ENCODE measurements at regions not wholly inside any gene's neighbourhood (a gene's known extent, or its start where the extent isn't known, plus 50 kb on each side); places are given as distances from the start of the nearest gene placed in this dataset.

- no peak for DNase-seq (ENCODE audit: low read depth)
These were observed 411.3 kb downstream of the SPRY1 start for GRCh38 chr4:123807866-123808265.

- no peak for DNase-seq (ENCODE audit: low read depth)
These were observed 413.3 kb downstream of the SPRY1 start for GRCh38 chr4:123809864-123810263.

GRCh38 chr4:123812066-123812390, 415.4 kb downstream of the SPRY1 start:
- no peak for DNase-seq (ENCODE audit: low read depth)

GRCh38 chr4:123813901-123814300, 417.3 kb downstream of the SPRY1 start:
- DNase-seq (ENCODE audit: low read depth): no peak

GRCh38 chr4:123816462-123816861, 419.9 kb downstream of the SPRY1 start:
- DNase-seq (ENCODE audit: low read depth): no peak

- no peak for DNase-seq (ENCODE audit: low read depth)
These were observed 420.6 kb downstream of the SPRY1 start for GRCh38 chr4:123817025-123817688.

GRCh38 chr4:123819362-123820035, 422.9 kb downstream of the SPRY1 start:
- DNase-seq (ENCODE audit: low read depth): no peak

GRCh38 chr4:123821861-123822260, 425.3 kb downstream of the SPRY1 start:
- no peak for DNase-seq (ENCODE audit: low read depth)

- DNase-seq (ENCODE audit: low read depth): no peak
These were observed 425.8 kb downstream of the SPRY1 start for GRCh38 chr4:123822353-123822752.

- DNase-seq (ENCODE audit: low read depth): no peak
These were observed 426.6 kb downstream of the SPRY1 start for GRCh38 chr4:123823244-123823643.

GRCh38 chr4:123824524-123824923, 427.9 kb downstream of the SPRY1 start:
- no peak for DNase-seq (ENCODE audit: low read depth)

- no peak for DNase-seq (ENCODE audit: low read depth)
These were observed 429.1 kb downstream of the SPRY1 start for GRCh38 chr4:123825596-123826291.

- no peak for DNase-seq (ENCODE audit: low read depth)
These were observed 430.3 kb downstream of the SPRY1 start for GRCh38 chr4:123826896-123827295.

- DNase-seq (ENCODE audit: low read depth): no peak
These were observed 430.9 kb downstream of the SPRY1 start for GRCh38 chr4:123827511-123827910.

GRCh38 chr4:123830930-123831329, 434.3 kb downstream of the SPRY1 start:
- DNase-seq (ENCODE audit: low read depth): no peak

GRCh38 chr4:123832173-123833026, 435.8 kb downstream of the SPRY1 start:
- peak; percentile 92 for DNase-seq (ENCODE audit: low read depth)

- no peak for DNase-seq (ENCODE audit: low read depth)
These were observed 436.6 kb downstream of the SPRY1 start for GRCh38 chr4:123833171-123833643.

- DNase-seq (ENCODE audit: low read depth): no peak
These were observed 439.4 kb downstream of the SPRY1 start for GRCh38 chr4:123835831-123836590.

- no peak for DNase-seq (ENCODE audit: low read depth)
These were observed 440.4 kb downstream of the SPRY1 start for GRCh38 chr4:123836851-123837595.

- no peak for DNase-seq (ENCODE audit: low read depth)
These were observed 441.9 kb downstream of the SPRY1 start for GRCh38 chr4:123838474-123838873.

- DNase-seq (ENCODE audit: low read depth): no peak
These were observed 443.6 kb downstream of the SPRY1 start for GRCh38 chr4:123840197-123840596.
